PC-3 (cell line): ENCODE measurements at regions not wholly inside any gene's neighbourhood (a gene's known extent, or its start where the extent isn't known, plus 50 kb on each side); places are given as distances from the start of the nearest gene placed in this dataset.

ENCODE experiments used
- EZH2 ChIP-seq: fragments of 300-600 bp; sonication (generic); IDR thresholded peaks from one replicate; pipeline ENCODE4 v1.6.1; 2017; ENCODE audit warnings: antibody characterized with exemption, mild to moderate bottlenecking, low read length; ENCODE audit not compliant: unreplicated experiment
- TF ChIP-seq, protein P1 (sequence below): fragments of 300-600 bp; sonication (generic); conservative IDR thresholded peaks from 2 replicates; pipeline ENCODE4 v1.5.1; 2017; ENCODE audit warnings: antibody characterized with exemption, low read depth, mild to moderate bottlenecking, low read length

DNA sequence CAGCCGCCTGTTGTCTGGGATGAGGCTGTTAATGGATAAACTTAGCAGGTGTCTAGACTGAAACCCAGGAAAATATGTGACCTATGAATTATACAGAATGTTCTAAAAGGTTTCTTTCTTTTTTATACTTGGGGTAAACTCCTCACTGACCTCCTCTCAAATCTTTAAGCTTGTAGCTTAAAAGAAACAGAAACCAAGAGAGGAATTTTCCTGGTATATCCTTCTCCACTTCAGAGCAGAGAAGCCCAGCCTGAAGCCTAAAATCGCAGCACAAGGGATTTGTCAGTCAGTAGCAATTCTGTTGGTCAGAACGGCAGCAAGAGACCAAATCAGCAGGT is 99.4 kb upstream of the RIPOR2 start:
- TF ChIP-seq, protein P1, sequence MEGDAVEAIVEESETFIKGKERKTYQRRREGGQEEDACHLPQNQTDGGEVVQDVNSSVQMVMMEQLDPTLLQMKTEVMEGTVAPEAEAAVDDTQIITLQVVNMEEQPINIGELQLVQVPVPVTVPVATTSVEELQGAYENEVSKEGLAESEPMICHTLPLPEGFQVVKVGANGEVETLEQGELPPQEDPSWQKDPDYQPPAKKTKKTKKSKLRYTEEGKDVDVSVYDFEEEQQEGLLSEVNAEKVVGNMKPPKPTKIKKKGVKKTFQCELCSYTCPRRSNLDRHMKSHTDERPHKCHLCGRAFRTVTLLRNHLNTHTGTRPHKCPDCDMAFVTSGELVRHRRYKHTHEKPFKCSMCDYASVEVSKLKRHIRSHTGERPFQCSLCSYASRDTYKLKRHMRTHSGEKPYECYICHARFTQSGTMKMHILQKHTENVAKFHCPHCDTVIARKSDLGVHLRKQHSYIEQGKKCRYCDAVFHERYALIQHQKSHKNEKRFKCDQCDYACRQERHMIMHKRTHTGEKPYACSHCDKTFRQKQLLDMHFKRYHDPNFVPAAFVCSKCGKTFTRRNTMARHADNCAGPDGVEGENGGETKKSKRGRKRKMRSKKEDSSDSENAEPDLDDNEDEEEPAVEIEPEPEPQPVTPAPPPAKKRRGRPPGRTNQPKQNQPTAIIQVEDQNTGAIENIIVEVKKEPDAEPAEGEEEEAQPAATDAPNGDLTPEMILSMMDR, result no peak
- no peak for TF ChIP-seq EZH2
